ENCODE measurements at regions not wholly inside any gene's neighbourhood (a gene's known extent, or its start where the extent isn't known, plus 50 kb on each side); places are given as distances from the start of the nearest gene placed in this dataset.

- TF ChIP-seq POLR2A (IDR thresholded peaks at IDR 0.05): no peak
- TF ChIP-seq CTCF (IDR thresholded peaks at IDR 0.05): no peak
These were observed 209.5 kb upstream of the RGS17 start for GRCh38 chr6:153340568-153340967.
